ENCODE measurements at regions not wholly inside any gene's neighbourhood (a gene's known extent, or its start where the extent isn't known, plus 50 kb on each side); places are given as distances from the start of the nearest gene placed in this dataset.

GRCh38 chr7:45975367-45975766 is 54.3 kb upstream of the IGFBP3 start:
- no peak overlapping the region for H3K4me3 ChIP-seq (ENCODE audit: low read depth, poor library complexity, severe bottlenecking)
- peak in 1 of 2 donors; percentile 52 for DNase-seq (ENCODE audit: low spot score in 2 of 2)
- intact Hi-C loops (cut with DNase I; ENCODE audit: low total_unique reads), result no loop called here
- no peak for TF ChIP-seq POLR2A (IDR thresholded peaks at IDR 0.05)
- TF ChIP-seq, protein P1, sequence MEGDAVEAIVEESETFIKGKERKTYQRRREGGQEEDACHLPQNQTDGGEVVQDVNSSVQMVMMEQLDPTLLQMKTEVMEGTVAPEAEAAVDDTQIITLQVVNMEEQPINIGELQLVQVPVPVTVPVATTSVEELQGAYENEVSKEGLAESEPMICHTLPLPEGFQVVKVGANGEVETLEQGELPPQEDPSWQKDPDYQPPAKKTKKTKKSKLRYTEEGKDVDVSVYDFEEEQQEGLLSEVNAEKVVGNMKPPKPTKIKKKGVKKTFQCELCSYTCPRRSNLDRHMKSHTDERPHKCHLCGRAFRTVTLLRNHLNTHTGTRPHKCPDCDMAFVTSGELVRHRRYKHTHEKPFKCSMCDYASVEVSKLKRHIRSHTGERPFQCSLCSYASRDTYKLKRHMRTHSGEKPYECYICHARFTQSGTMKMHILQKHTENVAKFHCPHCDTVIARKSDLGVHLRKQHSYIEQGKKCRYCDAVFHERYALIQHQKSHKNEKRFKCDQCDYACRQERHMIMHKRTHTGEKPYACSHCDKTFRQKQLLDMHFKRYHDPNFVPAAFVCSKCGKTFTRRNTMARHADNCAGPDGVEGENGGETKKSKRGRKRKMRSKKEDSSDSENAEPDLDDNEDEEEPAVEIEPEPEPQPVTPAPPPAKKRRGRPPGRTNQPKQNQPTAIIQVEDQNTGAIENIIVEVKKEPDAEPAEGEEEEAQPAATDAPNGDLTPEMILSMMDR (IDR thresholded peaks at IDR 0.05), result no peak
- 45 to 83% methylated on average over 1 of the region's 1 CpG for WGBS, 2 donors

GRCh38 chr7:45974540-45975360 is 53.7 kb upstream of the IGFBP3 start:
- intact Hi-C loops (cut with DNase I; ENCODE audit: low total_unique reads), result no loop called here
- WGBS, 2 donors, result 88 to 89% methylated on average over 12 of the region's 12 CpGs
- TF ChIP-seq, protein P1 (IDR thresholded peaks at IDR 0.05), result no peak
- TF ChIP-seq POLR2A (IDR thresholded peaks at IDR 0.05), result no peak
- H3K4me3 ChIP-seq (ENCODE audit: low read depth, poor library complexity, severe bottlenecking), result no peak overlapping the region
- peak in 1 of 2 donors; percentile 70 for DNase-seq (ENCODE audit: low spot score in 2 of 2)

DNA sequence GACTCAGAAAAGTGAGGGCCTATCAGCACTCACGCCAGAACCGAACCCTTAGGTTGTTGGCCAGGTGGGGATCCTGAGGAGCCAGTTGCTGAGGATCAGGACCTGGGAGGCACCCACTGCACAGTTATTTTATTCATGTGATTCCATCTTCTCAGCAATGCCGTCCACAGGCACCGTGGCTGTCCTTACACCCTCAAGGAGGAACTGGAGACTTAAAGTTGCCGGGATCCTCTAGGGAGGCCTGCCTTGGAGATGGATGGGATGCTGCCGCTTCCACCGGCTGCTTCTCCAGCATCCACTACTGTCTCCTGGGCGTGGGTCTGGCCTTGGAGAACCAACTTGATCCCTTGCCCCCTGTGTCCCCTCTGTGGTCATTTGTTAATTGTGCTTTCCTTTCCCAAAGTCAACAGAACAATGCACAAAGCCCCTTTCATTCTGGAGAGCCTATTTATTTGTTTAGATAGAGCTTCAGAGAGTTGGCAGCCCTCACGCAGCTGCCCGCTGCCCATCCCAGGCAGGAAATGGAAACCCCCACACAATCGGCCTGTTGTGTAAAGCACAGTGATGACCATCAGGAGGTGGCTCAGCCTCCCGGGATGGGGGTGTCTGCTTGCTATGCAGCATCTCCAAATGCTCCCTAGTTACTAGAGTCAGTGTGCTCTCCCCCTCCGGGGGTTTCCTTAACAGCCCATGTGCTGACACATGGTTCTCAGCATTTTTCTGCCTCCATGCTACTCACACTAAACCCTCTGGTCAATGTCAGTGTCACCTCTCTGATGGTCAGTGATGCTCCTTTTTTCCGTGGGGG is 52.9 kb upstream of the IGFBP3 start:
- peak in 1 of 2 donors; percentile 48 for DNase-seq (ENCODE audit: low spot score in 2 of 2)
- WGBS, 2 donors, result 71 to 80% methylated on average over 14 of the region's 14 CpGs
- TF ChIP-seq POLR2A (IDR thresholded peaks at IDR 0.05), result no peak
- TF ChIP-seq, protein P1 (IDR thresholded peaks at IDR 0.05), result no peak
- intact Hi-C loops (cut with DNase I; ENCODE audit: low total_unique reads), result no loop called here
- no peak overlapping the region for H3K4me3 ChIP-seq (ENCODE audit: low read depth, poor library complexity, severe bottlenecking)

GRCh38 chr7:45972629-45973312 is 51.7 kb upstream of the IGFBP3 start:
- WGBS, 2 donors, result 83 to 90% methylated on average over 12 of the region's 12 CpGs
- peak in 1 of 2 donors; percentile 72 for DNase-seq (ENCODE audit: low spot score in 2 of 2)
- TF ChIP-seq, protein P1 (IDR thresholded peaks at IDR 0.05), result no peak
- TF ChIP-seq POLR2A (IDR thresholded peaks at IDR 0.05), result no peak
- no peak overlapping the region for H3K4me3 ChIP-seq (ENCODE audit: low read depth, poor library complexity, severe bottlenecking)
- intact Hi-C loops (cut with DNase I; ENCODE audit: low total_unique reads), result no loop called here

GRCh38 chr7:45971661-45972175 is 50.6 kb upstream of the IGFBP3 start:
- intact Hi-C loops (cut with DNase I; ENCODE audit: low total_unique reads), result no loop called here
- no peak for TF ChIP-seq POLR2A (IDR thresholded peaks at IDR 0.05)
- TF ChIP-seq, protein P1 (IDR thresholded peaks at IDR 0.05), result no peak
- peak in 1 of 2 donors; percentile 50 for DNase-seq (ENCODE audit: low spot score in 2 of 2)
- 93% methylated on average over 5 of the region's 5 CpGs for WGBS, 2 donors
- H3K4me3 ChIP-seq (ENCODE audit: low read depth, poor library complexity, severe bottlenecking), result no peak overlapping the region
